ENCODE measurements at regions not wholly inside any gene's neighbourhood (a gene's known extent, or its start where the extent isn't known, plus 50 kb on each side); places are given as distances from the start of the nearest gene placed in this dataset.

DNA sequence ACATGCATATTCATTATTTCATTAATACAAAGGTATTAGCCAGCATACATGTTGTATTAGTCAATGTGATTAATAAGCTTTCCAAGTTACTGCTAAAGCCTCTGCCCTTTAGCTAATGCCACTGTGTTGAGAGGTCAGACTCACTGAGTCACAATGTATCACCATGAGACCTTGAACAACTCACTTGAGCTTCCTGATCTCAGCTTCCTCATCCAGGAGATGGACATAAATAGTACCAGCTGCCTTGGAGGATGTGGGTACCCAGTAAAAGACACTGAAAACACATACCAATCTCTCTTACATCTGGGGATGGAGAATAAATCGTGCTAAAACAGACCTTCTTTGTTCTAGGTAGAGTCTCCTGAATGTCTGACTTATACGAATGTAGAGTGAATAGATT lies 224.6 kb downstream of the EPHA4 start:
- DNase-seq: no peak
- no peak for TF ChIP-seq POLR2A (IDR thresholded peaks at IDR 0.05)
- TF ChIP-seq, protein P1, sequence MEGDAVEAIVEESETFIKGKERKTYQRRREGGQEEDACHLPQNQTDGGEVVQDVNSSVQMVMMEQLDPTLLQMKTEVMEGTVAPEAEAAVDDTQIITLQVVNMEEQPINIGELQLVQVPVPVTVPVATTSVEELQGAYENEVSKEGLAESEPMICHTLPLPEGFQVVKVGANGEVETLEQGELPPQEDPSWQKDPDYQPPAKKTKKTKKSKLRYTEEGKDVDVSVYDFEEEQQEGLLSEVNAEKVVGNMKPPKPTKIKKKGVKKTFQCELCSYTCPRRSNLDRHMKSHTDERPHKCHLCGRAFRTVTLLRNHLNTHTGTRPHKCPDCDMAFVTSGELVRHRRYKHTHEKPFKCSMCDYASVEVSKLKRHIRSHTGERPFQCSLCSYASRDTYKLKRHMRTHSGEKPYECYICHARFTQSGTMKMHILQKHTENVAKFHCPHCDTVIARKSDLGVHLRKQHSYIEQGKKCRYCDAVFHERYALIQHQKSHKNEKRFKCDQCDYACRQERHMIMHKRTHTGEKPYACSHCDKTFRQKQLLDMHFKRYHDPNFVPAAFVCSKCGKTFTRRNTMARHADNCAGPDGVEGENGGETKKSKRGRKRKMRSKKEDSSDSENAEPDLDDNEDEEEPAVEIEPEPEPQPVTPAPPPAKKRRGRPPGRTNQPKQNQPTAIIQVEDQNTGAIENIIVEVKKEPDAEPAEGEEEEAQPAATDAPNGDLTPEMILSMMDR (IDR thresholded peaks at IDR 0.05 in 4 of 5, conservative IDR thresholded peaks at IDR 0.05 in 1 of 5): no peak

DNA sequence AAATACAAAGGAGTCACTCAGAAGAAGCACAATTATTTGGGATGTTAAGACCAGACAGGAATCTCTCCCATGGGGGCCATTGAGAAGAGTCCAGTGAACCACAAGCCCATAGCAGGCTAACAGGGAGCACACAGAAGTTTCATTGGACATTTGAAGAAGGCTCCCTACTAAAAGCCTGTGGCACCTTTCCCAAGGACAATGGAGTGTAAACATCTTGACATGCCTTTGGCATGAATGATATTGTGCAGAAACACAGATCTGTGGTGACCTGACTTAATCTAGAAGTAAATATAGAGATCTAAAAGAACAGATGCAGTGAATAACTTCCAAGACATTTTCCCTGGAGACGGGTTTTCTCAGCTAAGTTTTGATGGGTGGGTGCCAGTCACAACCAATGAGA lies 221.5 kb downstream of the EPHA4 start:
- no peaks in the 10 kb centered on the region for H3K36me3 ChIP-seq
- H3K4me3 ChIP-seq: no peak overlapping the region
- no peaks in the 10 kb centered on the region for H3K27me3 ChIP-seq
- no peaks in the 10 kb centered on the region for H3K9me3 ChIP-seq
- in situ Hi-C loops (cut with MboI; ENCODE audit: low sequenced_read_pairs in 4 of 4): no loop called here
- no peak for TF ChIP-seq POLR2A (IDR thresholded peaks at IDR 0.05)
- TF ChIP-seq, protein P1 (IDR thresholded peaks at IDR 0.05 in 4 of 5, conservative IDR thresholded peaks at IDR 0.05 in 1 of 5): no peak
- ATAC-seq (no peak), DNase-seq (no peak)
- H3K27ac ChIP-seq: no peak overlapping the region
- intact Hi-C loops (cut with DNase I; ENCODE audit: low total_unique reads): no loop called here
- H3K4me1 ChIP-seq: peaks cover 4 to 16% of the 10 kb centered on the region in 2 donors

More for the DNA sequence above, 224.6 kb downstream of the EPHA4 start:
- no peaks in the 10 kb centered on the region for H3K9me3 ChIP-seq
- ATAC-seq: no peak
- in situ Hi-C loops (cut with MboI; ENCODE audit: low sequenced_read_pairs in 4 of 4) (no loop called here), intact Hi-C loops (cut with DNase I; ENCODE audit: low total_unique reads) (no loop called here)
- no peaks in the 10 kb centered on the region for H3K36me3 ChIP-seq
- no peak overlapping the region for H3K27ac ChIP-seq
- H3K4me1 ChIP-seq: peaks cover 0 to 8% of the 10 kb centered on the region in 2 donors
- no peak overlapping the region for H3K4me3 ChIP-seq
- no peaks in the 10 kb centered on the region for H3K27me3 ChIP-seq

GRCh38 chr2:221353201-221353600 lies 218.9 kb downstream of the EPHA4 start:
- H3K9me3 ChIP-seq: no peaks in the 10 kb centered on the region
- H3K27ac ChIP-seq: no peak overlapping the region
- peaks cover 4 to 16% of the 10 kb centered on the region in 2 donors for H3K4me1 ChIP-seq
- no peak for ATAC-seq
- intact Hi-C loops (cut with DNase I; ENCODE audit: low total_unique reads): no loop called here
- DNase-seq: no peak
- TF ChIP-seq POLR2A (IDR thresholded peaks at IDR 0.05): no peak
- TF ChIP-seq, protein P1 (IDR thresholded peaks at IDR 0.05 in 4 of 5, conservative IDR thresholded peaks at IDR 0.05 in 1 of 5): no peak
- no peaks in the 10 kb centered on the region for H3K36me3 ChIP-seq
- H3K27me3 ChIP-seq: no peaks in the 10 kb centered on the region
- in situ Hi-C loops (cut with MboI; ENCODE audit: low sequenced_read_pairs in 4 of 4): no loop called here
- no peak overlapping the region for H3K4me3 ChIP-seq

- intact Hi-C loops (cut with DNase I; ENCODE audit: low total_unique reads) (no loop called here), in situ Hi-C loops (cut with MboI; ENCODE audit: low sequenced_read_pairs in 4 of 4) (no loop called here)
- no peak for TF ChIP-seq POLR2A (IDR thresholded peaks at IDR 0.05)
- TF ChIP-seq, protein P1 (IDR thresholded peaks at IDR 0.05 in 4 of 5, conservative IDR thresholded peaks at IDR 0.05 in 1 of 5): no peak
- DNase-seq: no peak
- Histone ChIP-seq H3K9me3 (no peaks in the 10 kb centered on the region), H3K36me3 (no peaks in the 10 kb centered on the region), H3K4me1 (no peaks in the 10 kb centered on the region), H3K4me3 (no peak overlapping the region), H3K27me3 (no peaks in the 10 kb centered on the region), H3K27ac (no peak overlapping the region)
- ATAC-seq: no peak
Observed at GRCh38 chr2:221360312-221360711, 211.8 kb downstream of the EPHA4 start.

- Histone ChIP-seq H3K4me1 (no peaks in the 10 kb centered on the region), H3K4me3 (no peak overlapping the region), H3K27ac (no peak overlapping the region), H3K27me3 (no peaks in the 10 kb centered on the region), H3K36me3 (no peaks in the 10 kb centered on the region), H3K9me3 (no peaks in the 10 kb centered on the region)
- intact Hi-C loops (cut with DNase I; ENCODE audit: low total_unique reads) (no loop called here), in situ Hi-C loops (cut with MboI; ENCODE audit: low sequenced_read_pairs in 4 of 4) (no loop called here)
- ATAC-seq (no peak), DNase-seq (no peak)
- TF ChIP-seq POLR2A (IDR thresholded peaks at IDR 0.05): no peak
- TF ChIP-seq, protein P1 (IDR thresholded peaks at IDR 0.05 in 4 of 5, conservative IDR thresholded peaks at IDR 0.05 in 1 of 5): no peak
Observed at GRCh38 chr2:221360742-221361141, 211.4 kb downstream of the EPHA4 start.

Data from gastrocnemius medialis (tissue), 4 donors.